GM12874 (cell line): ENCODE measurements at regions not wholly inside any gene's neighbourhood (a gene's known extent, or its start where the extent isn't known, plus 50 kb on each side); places are given as distances from the start of the nearest gene placed in this dataset.

ENCODE experiments used
- CTCF ChIP-seq: IDR thresholded peaks from 2 replicates; pipeline ENCODE4 v1.5.1; 2011; ENCODE audit warnings: low read depth, mild to moderate bottlenecking, control low read depth, low read length, moderate library complexity; ENCODE audit not compliant: insufficient read depth

GRCh38 chr12:115245020-115245419 is 561.0 kb upstream of the TBX3 start:
- TF ChIP-seq CTCF = no peak

- TF ChIP-seq CTCF = no peak
Measured at GRCh38 chr12:115243933-115244628, 560.1 kb upstream of the TBX3 start.

- no peak for TF ChIP-seq CTCF
Measured at GRCh38 chr12:115240251-115240650, 556.3 kb upstream of the TBX3 start.

DNA sequence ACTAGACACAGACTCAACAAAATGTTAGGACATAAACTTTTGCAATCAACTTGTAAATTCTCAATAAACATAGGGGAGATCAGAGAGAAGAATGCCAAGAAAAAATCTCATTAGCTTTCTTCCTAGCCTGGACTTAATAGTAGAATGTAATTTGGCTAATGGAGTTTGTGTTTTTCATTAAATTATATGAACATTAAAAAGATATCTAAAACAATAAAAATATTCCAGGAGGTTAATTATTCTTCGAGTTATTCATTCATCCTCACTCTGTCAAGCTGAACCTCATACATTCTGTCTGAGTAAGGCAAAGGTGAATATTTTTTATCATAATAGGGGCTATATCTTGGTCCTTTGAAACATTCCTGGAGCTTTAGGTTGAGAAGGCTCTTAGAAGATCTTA is 551.9 kb upstream of the TBX3 start:
- TF ChIP-seq CTCF = no peak

DNA sequence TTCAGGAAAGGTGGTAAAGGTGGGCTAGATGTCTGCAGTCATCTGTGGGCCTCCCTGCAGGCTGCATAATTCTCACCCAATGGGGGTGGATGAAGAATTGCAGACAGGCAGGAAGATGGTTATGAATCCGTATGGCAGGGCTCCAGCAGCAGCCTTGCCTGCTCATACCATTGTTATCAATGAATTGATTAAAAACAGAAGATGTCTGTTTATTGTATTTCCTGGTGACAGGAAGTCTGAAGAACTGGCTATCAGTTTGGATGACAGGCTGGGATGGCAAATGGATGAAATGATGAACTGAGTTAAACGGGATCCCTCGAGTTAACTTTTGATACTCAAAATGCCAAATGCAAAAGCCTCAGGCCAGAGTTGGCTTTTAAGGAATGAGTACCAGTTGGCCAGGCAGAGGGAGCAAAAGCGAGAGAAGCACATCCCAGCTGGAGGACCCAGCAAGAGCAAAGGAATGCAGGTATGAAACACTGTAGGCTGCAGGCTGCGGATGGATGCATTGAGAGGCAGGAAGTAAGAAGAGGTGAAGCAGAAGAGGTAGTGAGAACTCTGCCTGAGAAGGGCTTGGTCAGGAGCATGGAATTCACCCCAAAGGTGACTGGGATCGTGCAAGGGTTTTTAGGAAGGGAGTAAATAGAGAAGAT is 550.0 kb upstream of the TBX3 start:
- no peak for TF ChIP-seq CTCF

- no peak for TF ChIP-seq CTCF
Measured at GRCh38 chr12:115232455-115233156, 548.6 kb upstream of the TBX3 start.

DNA sequence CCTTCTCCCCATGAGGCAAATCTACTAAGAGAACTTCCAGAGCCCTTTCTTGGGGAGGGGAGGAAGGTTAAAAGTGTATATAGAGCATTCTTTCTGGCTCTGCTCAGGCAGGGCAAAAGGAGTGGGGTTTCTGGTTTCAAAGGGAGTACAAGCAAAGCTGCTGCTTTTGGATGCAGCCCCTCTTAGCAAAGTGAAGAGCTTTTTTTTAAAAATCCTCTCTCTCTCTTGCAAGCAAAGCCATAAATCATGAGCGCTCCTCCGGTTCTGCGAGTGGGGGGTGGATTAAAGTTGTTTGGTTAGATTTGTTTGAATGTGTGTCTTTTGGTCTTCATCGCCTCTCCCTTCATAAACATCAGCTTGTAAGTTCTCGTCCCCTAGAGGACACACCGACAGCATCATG is 546.6 kb upstream of the TBX3 start:
- no peak for TF ChIP-seq CTCF
